AG04449 (cell line): ENCODE measurements at regions not wholly inside any gene's neighbourhood (a gene's known extent, or its start where the extent isn't known, plus 50 kb on each side); places are given as distances from the start of the nearest gene placed in this dataset.

Experiments
- CTCF ChIA-PET: fragments of 350-600 bp; formaldehyde crosslinking; extraction: SDS; loops from one replicate; lab custom pipeline; 2021; ENCODE audit warnings: antibody characterized with exemption; lab: Yijun Ruan, JAX
- POLR2A ChIA-PET: fragments of 400-600, 350-600 bp; formaldehyde crosslinking; extraction: SDS; loops from one replicate; lab custom pipeline; 2020; ENCODE audit warnings: antibody characterized with exemption, inconsistent platforms; lab: Yijun Ruan, JAX
- DNase-seq: peaks from one replicate; pipeline ENCODE4 v3.0.0-alpha.2; 2010; ENCODE audit warnings: low read depth, low spot score
- H3K4me3 ChIP-seq: 2 replicates; pipeline ENCODE4 v1.5.1; 2011; ENCODE audit warnings: low read depth, mild to moderate bottlenecking, control low read depth, low read length
- CTCF ChIP-seq: IDR thresholded peaks from one replicate; pipeline ENCODE4 v1.5.1; 2011; ENCODE audit warnings: mild to moderate bottlenecking, moderate library complexity, low read length, control low read depth, inconsistent platforms; ENCODE audit not compliant: insufficient read depth; ENCODE audit errors: missing control alignments

- TF ChIP-seq CTCF = no peak
- no peak for DNase-seq
- ChIA-PET POLR2A (no interaction called here), CTCF (no interaction called here)
- no peak overlapping the region for H3K4me3 ChIP-seq
Observed at GRCh38 chr2:53173698-53174455, 593.7 kb upstream of the CHAC2 start.

- CTCF ChIA-PET = no interaction called here
- DNase-seq = no peak
- no peak for TF ChIP-seq CTCF
- no peak overlapping the region for H3K4me3 ChIP-seq
- POLR2A ChIA-PET = no interaction called here
Observed at GRCh38 chr2:53173091-53173490, 594.5 kb upstream of the CHAC2 start.

GRCh38 chr2:53170466-53170865 lies 597.1 kb upstream of the CHAC2 start:
- DNase-seq = no peak
- no peak for TF ChIP-seq CTCF
- no peak overlapping the region for H3K4me3 ChIP-seq
- ChIA-PET POLR2A (no interaction called here), CTCF (no interaction called here)

GRCh38 chr2:53167227-53167626 lies 600.4 kb upstream of the CHAC2 start:
- ChIA-PET CTCF (no interaction called here), POLR2A (no interaction called here)
- TF ChIP-seq CTCF = no peak
- no peak for DNase-seq
- H3K4me3 ChIP-seq = no peak overlapping the region

- TF ChIP-seq CTCF = no peak
- ChIA-PET POLR2A (no interaction called here), CTCF (no interaction called here)
- H3K4me3 ChIP-seq = no peak overlapping the region
- DNase-seq = no peak
Observed at GRCh38 chr2:53150146-53150545, 617.5 kb upstream of the CHAC2 start.

GRCh38 chr2:53148221-53148620 lies 619.4 kb upstream of the CHAC2 start:
- CTCF ChIA-PET = no interaction called here
- POLR2A ChIA-PET = no interaction called here
- TF ChIP-seq CTCF = no peak
- no peak for DNase-seq
- H3K4me3 ChIP-seq = no peak overlapping the region
